Endometrial microvascular endothelial cells (primary cell): ENCODE measurements at regions not wholly inside any gene's neighbourhood (a gene's known extent, or its start where the extent isn't known, plus 50 kb on each side); places are given as distances from the start of the nearest gene placed in this dataset.
"Not testable (repeated sequence)": the region's sequence is repeated elsewhere in the genome, so short reads cannot be mapped to it uniquely, and the experiment has no call there.

Experiments used
- in situ Hi-C: cut with HindIII; loops from 2 replicates; pipeline ENCODE4 v1.10.0; 2017; ENCODE audit warnings: low sequenced_read_pairs, low pct_unique_long_range_greater_than_20kb; ENCODE audit errors: inconsistent ontology term

DNA sequence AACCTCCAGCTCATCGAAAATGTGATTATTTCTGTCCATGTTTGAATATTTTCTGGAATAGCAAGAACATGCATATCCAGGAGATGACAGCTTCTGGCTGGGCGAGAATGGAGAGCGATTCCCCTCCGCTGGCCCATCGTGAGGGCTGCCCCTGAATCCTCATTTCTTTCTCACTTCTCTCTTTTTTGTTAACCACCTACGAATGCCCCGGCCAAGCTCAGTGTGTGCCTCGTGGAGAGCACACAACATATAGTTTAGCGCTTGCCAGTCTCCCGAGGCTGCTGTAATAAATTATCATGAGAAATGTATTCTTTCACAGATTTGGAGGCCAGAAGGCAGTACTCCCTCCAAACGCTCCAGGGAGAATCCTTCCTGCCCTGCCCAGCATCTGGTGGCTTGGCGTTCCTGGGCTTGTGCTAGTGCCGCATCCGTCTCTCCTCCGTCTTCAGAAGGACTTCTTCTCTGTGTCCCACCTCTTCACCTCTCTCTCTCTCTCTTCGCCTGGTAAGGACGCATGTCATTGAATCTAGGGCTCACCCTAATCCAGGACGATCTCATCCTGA, 1306.0 kb downstream of the TBC1D22A start:
- in situ Hi-C loops, result no loop called here

DNA sequence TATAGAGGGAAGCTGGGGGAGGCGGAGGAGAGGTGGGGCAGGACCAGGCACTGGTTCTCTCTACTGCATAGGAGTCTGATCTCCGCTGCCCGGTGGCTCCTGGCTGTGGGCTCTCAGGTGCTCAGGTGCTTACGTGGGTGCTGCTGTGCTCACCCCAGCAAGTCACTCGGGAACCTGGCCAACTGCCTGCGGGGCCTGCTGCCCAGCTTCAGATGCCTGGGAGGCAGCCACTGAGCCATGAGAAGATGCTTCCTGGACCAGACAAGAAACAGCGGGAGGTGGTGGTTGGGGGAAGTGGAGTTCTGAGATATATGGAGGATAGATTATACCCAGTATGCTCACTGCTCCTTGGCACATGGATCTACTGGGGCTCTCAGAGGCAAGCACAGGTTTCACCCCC, 1303.4 kb downstream of the TBC1D22A start:
- in situ Hi-C loops, result no loop called here

DNA sequence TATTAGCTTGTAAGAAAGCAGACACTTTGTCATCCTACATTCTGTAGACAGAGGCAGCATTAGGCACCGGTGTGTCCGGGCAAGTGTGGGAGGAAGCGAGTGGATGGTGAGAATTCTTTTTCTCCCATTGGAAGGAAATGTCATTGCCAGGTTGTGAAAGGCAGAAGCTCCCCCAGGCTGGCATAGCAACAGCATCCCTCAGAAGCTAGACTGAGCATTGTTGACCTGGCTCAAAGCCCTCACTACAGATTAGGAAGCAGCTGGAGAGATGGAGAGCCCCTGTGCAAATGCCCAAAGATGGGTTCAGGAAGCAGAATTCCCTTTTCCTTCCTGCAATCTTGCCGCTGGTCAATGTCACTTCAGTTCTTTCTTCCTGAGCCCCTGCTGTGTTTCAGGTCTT, 1299.3 kb downstream of the TBC1D22A start:
- in situ Hi-C loops, result no loop called here

DNA sequence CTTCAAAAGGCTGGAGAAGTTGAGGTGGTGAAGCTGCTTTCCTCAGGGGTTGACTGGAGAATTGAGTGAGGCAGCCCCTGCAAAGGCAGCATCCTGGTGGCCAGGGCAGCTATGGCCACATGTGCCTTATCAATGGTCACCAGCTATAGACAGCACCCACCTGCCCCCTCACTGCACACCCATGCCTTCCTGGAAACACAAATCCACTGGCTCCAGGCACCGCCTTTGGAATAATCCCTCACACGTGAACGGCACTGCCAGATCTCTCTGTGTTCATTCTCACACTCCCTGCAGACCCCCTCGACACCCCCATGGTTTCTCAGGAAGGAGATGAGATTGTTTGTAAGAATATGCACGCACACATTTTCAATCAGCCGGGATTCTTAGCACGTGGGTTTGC, 1297.8 kb downstream of the TBC1D22A start:
- in situ Hi-C loops, result no loop called here

DNA sequence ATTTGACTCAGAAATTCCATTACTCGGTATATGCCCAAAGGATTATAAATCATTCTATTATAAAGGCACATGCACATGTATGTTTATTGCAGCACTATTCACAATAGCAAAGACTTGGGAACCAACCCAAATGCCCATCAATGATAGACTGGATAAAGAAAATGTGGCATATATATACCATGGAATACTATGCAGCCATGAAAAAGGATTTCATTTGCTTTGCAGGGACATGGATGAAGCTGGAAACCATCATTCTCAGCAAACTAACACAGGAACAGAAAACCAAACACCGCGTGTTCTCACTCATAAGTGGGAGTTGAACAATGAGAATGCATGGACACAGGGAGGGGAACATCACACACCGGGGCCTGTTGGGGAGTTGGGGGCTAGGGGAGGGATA, 1297.1 kb downstream of the TBC1D22A start:
- in situ Hi-C loops, result not testable (repeated sequence)

DNA sequence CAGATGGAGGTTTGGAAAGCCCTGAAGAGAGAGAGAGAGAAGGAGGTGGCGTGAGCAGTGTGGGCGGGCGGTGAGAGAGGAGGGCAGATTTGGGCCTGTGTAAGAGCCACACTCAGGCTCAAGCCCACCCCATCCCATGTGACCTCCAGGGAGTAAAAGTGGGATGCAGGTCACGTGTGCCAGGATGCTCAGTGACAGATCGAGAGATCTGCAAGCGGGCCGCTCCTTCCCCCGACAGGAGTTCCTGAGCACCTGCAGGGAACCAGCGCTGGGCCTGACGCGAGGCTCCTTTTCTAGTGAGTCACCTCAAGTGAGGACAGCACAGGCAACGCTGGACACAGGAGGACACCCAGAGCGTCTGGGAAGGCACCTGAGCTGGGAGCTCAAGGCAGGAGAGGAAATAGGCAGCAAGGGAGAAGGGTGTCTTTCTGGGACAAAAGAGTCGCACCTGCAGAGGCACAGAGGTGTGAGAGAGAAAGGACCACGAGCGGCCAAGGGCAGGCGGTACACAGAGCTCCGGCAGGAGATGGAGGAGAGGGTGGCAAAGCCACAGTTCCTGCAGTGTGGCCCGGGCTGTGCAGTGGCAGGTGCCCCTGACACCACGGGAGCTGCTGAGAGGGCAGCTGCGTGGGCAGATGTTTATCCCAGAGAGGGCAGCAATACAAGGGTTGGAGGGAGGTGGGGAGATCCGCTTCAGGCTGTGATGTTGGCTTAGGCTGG, 1294.8 kb downstream of the TBC1D22A start:
- in situ Hi-C loops, result no loop called here

DNA sequence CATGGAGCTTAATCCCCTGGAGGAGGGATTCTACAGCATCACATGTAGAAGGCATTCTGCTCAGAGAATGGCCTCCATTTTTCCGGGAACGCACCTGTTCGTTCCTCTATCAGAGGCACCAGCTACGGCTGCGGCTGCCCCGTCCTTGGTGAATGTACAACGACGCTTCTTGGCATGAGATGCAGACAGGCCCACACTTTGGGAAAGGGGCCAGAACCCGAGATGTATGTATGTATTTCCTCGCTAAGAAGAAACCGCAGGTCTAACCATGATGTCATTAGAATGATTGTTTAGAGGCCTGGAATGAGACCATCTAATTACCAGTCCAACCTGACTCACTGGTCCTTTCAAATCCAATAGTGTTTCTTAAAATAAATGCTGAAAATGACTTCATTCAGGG, 1293.4 kb downstream of the TBC1D22A start:
- in situ Hi-C loops, result no loop called here

DNA sequence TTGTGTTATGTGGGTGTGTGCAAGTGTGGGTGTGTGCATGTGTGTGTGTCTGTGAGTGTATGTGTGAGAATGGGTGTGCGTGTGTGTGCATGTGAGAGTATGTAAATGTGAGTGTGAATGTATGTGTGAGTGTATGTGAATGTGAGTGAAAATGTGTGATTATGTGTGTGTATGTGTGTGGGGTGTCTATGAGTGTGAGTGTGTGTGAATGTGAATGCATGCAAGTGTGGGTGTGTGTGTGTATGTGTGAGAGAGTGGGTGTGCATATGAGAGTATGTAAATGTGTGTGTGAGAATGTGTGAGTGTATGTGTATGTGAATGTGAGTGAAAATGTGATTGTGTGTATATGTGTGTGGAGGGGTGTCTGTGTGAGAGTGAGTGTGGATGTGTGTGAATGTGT, 1292.7 kb downstream of the TBC1D22A start:
- in situ Hi-C loops, result no loop called here

DNA sequence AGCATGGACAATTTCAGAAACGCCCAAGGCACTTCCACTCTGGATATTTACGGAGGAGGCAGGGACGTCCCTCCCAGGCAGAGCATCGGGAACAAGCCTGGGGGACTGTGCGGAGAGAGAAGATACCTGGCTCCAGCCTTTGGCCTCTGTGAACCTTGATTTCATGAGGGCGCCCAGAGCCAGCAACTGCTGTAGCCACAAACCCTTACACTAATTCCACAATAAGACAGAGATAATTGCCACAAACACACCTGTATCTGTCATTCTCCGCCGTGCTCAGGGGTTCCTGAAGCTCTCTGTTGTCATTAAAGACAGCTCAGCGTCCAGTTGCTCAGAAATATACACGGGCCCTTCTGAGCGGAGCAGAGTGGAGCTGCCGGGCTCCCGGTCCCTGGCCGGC, 1292.1 kb downstream of the TBC1D22A start:
- in situ Hi-C loops, result no loop called here

DNA sequence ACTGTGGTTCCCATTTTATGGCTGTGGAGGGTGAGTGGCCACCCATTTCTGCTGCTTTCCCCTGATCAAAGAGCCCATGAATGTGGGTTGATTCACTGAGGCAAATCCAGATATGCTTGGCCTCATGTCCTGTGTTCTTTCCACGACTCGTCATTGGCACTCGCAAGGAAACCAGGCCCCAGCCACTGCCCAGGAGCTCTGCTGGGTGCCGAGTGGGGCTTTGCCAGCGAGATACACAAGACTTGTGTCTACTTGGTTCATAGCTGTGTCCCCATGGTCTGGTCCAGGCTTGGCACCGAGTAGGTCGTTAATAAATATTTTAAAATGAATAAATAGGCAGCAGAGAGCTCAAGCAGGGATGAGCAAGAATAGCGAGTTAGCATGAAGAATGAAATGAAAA, 1291.5 kb downstream of the TBC1D22A start:
- in situ Hi-C loops, result no loop called here

DNA sequence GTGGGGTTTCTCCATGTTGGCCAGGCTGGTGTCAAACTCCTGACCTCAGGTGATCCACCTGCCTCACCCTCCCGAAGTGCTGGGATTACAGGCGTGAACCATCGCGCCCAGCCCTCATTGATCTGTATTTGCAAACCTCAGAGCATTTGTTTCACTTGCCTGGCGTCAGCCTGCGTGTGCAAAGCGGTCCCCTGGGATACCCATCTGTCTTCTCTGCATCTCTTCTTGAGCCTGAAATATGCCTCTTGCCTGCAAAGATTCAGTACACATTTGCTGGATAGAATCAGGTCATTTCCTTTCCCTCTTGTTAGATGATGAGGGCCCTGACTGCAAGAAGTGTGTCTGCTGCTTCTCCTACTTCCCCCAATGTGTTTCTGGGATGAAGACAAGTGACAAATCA, 1291.0 kb downstream of the TBC1D22A start:
- in situ Hi-C loops, result no loop called here

DNA sequence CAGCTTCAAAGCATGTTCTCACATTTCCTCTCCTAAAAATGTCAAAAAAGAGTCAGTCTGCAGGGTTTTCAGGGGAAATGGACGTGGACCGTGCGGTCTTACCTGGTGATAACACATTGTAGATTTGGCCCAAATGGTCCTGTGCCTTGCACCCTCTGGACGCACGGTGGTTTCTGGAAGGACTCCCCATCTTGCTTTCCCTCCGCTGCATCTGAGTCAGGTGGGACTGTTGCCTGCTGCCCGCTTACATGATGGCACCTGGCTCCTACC, 1290.1 kb downstream of the TBC1D22A start:
- in situ Hi-C loops, result no loop called here

DNA sequence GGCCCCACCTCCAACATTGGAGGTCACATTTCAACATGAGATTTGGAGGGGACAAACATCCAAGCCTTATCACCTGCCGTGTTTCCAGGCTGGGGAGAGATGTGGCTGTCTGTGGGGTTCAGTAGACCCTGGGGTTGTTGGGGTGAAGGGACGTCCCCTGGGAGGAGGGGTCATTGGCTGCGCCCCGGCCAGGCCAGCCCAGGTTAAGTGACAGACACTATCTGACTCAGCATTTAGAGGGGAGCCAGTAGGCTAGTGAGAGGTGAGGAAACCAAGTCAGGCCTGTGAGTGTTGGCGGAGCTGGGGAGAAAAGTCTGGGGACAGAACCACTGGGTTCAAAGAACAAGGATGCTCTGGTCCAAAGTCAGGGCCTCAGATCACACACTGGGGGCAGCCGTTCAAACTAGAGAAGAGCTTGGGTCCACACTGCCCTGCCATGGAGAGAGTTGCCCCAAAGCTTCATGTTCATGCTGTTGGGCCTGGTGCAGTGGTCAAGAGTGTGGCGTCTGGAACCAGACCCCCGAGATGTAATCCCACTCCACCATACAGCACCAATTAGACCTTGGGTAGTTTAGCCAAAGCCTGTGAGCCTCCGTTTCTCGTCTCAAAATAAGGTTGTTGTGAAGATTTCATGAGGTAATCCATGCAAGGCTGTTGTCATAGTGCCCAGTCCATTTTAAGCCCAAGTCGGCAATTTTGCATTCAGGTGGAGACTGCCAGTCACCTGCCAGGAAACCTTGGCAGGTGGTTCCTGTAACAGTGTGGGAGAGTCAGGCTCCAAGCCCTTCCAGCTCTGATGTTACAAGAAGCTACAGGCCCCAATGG, 1289.6 kb downstream of the TBC1D22A start:
- in situ Hi-C loops, result no loop called here

DNA sequence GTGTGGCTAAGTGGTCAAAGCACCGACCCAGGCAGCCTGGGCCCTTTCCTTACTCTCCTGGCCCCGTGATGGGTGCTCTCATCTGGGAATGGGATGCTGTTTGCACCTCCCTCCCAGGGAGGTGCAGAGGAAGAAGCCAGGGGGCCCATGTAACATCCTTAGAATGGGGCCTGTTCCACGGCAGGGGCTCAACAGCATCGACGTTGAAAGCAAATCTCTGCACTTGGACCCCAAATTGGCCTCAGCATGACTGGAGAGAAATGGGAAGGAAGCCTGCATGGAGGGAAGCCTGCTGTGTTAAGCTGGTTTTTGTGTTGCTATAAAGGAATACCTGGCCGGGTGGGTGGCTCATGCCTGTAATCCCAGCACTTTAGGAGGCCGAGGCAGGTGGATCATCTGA, 1288.4 kb downstream of the TBC1D22A start:
- in situ Hi-C loops, result no loop called here

DNA sequence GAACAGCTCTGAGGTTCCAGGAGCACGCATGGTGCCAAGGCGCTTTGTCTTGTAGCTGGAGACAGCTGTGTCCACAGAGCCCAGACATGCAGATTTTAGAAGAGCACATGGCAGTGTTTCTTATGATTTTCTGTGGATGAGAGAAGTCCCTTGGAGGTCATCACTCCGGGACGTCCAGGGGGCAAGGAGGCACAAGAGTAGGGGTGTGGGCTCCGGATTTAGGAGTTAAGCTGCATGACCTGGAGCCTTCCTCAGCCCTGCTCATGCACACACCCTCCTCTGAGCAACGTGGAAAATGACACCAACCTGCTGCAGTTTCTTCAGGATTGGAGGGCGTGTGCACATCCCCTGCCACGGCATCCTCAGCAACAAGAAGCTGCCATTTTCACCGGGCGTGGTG, 1286.7 kb downstream of the TBC1D22A start:
- in situ Hi-C loops, result no loop called here

DNA sequence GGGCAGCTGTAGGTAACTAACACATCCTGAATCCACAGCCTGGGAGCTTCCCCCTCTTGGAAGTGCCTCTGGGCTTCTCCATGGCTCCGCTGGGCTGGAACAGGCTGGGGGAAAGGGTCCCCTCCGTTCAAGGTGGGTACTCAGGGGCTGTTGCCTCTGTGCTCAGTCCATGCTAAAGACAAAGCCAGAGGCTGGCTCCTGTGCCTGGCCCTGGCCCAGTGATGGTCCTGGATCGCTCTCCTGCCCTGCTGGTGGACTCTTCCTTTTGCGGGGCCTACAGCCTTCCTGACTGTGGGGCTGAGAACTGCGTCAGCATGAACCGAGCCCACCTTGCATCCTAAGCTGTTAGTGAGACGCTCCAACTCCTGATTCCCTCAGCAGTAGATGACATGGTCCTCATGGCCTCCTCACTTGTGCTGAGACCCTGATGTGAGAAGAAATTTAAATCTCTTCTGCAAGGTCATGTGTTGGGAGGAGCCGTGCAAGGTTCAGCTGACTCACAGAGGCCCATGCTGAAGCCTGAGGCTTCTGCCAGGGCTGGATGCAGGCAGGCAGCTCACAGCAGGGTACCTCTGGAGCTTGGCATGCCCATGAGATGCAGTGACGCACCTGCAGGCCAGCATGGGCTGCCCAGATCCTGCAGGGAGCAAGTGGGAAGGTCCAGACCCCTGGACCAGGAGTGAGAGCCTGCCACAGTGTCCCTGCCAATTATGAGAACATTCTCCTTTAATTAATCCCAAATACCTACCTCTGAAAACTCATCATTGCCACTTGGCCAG, 1285.5 kb downstream of the TBC1D22A start:
- in situ Hi-C loops, result no loop called here

DNA sequence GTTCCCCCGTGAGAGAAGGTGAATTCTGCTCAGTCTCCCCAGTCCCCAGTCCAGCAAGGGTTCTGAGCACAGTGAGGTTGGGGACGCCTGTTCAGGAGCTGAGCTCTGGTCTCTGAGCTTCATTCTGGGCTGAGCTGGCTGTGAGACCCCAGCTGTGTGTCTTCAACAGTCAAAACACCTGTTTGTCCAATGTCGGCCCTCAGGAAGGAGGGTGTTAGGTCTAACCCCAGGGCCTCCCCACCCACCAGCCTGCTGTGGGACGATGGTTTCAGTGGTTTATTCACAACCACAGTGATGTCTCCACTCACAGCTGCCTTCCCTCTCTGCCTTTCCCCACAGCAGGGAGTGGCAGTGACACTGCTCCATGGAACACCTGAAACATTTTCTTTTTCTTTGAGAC, 1282.9 kb downstream of the TBC1D22A start:
- in situ Hi-C loops, result no loop called here

DNA sequence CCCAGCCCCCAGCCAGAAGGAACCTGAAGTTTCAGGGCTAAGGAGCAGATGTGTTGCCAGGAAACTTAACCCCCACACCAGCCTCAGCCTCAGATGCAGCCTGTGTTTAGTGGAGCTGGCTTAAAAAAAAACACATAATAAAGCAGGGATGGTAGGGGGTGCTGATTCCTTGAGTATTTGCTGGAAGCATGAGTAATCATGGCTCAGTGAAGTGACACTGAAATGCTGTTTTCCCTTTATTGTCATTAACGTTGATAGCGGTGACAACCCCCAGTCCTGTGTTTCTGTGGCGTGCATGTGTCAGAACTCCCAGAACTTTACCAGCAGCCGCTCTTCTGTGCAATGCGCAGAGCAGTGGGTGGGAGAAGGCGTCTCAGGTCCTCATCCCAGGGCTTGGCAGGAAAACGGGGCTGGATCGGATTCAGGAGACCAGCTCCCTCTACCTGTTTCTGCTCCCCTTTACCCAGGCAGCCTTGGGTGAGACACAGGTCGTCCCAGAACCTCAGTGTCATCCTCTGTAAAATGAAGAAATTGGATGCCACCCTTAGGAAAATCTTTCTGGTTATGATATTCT, 1282.1 kb downstream of the TBC1D22A start:
- in situ Hi-C loops, result no loop called here

DNA sequence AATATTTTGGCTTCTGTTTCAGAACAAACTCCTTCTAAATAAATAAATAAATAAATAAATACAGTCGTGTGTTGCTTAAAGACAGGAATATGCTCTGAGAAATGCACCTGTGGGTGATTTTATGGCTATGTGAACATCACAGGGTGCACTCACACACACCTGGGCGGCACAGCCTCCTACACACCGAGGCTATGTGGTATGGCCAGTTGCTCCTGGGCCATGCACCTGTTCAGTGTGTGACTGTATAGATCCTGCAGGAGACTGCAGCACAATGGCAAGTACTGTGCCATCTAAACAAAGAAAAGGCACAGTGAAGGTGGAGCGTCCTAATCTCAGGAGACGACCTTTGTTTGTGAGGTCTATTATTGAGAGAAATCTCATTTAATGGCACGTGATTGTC, 1281.1 kb downstream of the TBC1D22A start:
- in situ Hi-C loops, result no loop called here
